ENCODE measurements at regions not wholly inside any gene's neighbourhood (a gene's known extent, or its start where the extent isn't known, plus 50 kb on each side); places are given as distances from the start of the nearest gene placed in this dataset.

DNA sequence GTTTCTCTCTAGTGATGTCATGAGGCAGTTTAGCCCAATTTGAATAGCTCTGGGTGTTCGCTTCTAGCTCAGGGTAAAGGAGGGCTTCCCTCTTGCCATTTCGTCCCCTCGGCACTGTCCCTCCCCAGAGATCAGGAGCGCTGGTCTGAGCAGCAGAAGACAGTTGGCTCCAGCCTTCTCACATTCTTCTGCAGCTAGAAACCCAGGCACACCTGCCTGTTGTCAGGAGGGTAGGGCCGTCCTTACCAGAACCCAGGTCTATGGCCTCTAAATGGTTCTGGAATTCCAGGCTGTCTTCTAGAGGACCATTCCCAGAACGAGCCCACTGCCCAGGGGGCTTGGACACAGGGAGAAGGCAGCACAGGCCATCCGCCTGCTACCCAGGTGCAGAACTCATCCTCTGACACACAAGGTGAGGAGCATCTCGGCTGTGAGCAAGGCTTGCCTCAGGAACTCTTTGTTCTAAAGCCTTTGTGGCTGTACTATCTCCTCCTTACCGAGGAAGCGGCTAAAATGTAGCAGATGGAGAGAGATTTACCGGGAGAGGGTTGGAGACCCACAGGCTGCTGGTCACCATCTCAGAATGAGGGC, 255.6 kb upstream of the IRX2 start:
- TF ChIP-seq, protein P1, sequence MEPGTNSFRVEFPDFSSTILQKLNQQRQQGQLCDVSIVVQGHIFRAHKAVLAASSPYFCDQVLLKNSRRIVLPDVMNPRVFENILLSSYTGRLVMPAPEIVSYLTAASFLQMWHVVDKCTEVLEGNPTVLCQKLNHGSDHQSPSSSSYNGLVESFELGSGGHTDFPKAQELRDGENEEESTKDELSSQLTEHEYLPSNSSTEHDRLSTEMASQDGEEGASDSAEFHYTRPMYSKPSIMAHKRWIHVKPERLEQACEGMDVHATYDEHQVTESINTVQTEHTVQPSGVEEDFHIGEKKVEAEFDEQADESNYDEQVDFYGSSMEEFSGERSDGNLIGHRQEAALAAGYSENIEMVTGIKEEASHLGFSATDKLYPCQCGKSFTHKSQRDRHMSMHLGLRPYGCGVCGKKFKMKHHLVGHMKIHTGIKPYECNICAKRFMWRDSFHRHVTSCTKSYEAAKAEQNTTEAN (CRISPR knock-in tag; IDR thresholded peaks at IDR 0.05), result no peak
- TF ChIP-seq, protein P2, sequence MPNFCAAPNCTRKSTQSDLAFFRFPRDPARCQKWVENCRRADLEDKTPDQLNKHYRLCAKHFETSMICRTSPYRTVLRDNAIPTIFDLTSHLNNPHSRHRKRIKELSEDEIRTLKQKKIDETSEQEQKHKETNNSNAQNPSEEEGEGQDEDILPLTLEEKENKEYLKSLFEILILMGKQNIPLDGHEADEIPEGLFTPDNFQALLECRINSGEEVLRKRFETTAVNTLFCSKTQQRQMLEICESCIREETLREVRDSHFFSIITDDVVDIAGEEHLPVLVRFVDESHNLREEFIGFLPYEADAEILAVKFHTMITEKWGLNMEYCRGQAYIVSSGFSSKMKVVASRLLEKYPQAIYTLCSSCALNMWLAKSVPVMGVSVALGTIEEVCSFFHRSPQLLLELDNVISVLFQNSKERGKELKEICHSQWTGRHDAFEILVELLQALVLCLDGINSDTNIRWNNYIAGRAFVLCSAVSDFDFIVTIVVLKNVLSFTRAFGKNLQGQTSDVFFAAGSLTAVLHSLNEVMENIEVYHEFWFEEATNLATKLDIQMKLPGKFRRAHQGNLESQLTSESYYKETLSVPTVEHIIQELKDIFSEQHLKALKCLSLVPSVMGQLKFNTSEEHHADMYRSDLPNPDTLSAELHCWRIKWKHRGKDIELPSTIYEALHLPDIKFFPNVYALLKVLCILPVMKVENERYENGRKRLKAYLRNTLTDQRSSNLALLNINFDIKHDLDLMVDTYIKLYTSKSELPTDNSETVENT (CRISPR knock-in tag; IDR thresholded peaks at IDR 0.05), result no peak
